OCI-LY7 (cell line): ENCODE measurements at regions not wholly inside any gene's neighbourhood (a gene's known extent, or its start where the extent isn't known, plus 50 kb on each side); places are given as distances from the start of the nearest gene placed in this dataset.

Experiments
- BruUV-seq: library from RNA; stranded (reverse); fragments of 400-500 nt; replicated peaks from 2 replicates; lab custom pipeline; 2021; lab: Mats Ljungman, UMichigan
- CTCF ChIA-PET: fragments of 300-600 bp; sonication (Branson Sonifier 250); formaldehyde crosslinking; loops from one replicate; lab custom pipeline; 2022; ENCODE audit warnings: antibody characterized with exemption; ENCODE audit not compliant: unreplicated experiment; lab: Charles Lee
- POLR2A ChIA-PET: fragments of 300-600 bp; sonication (Branson Sonifier 250); formaldehyde crosslinking; loops from one replicate; lab custom pipeline; 2022; ENCODE audit warnings: antibody characterized with exemption; lab: Charles Lee
- DNase-seq: peaks from one replicate; pipeline ENCODE4 v3.0.0-alpha.2; 2015; ENCODE audit warnings: low spot score
- H2AFZ ChIP-seq: fragments of 200-600 bp; sonication (generic), shearing (Covaris generic); 2 replicates; pipeline ENCODE4 v1.6.1; 2014; ENCODE audit warnings: mild to moderate bottlenecking, antibody characterized with exemption, low read length, moderate library complexity
- H3K27ac ChIP-seq: fragments of 200-600 bp; sonication (generic); 2 replicates; pipeline ENCODE4 v1.5.1; 2014; ENCODE audit warnings: mixed run types, low read depth, mild to moderate bottlenecking, moderate library complexity, low read length, inconsistent platforms; ENCODE audit not compliant: poor library complexity, severe bottlenecking
- H3K36me3 ChIP-seq: fragments of 200-600 bp; sonication (generic); 2 replicates; pipeline ENCODE4 v1.6.1; 2014; ENCODE audit warnings: mild to moderate bottlenecking, antibody characterized with exemption, low read length, moderate library complexity, mixed read lengths; ENCODE audit not compliant: insufficient read depth
- H3K4me1 ChIP-seq: fragments of 200-600 bp; sonication (generic); 2 replicates; pipeline ENCODE4 v1.5.1; 2014; ENCODE audit warnings: mild to moderate bottlenecking, low read length; ENCODE audit not compliant: insufficient read depth, poor library complexity, severe bottlenecking
- H3K4me2 ChIP-seq: fragments of 200-600 bp; sonication (generic); 2 replicates; pipeline ENCODE4 v1.6.1; 2014; ENCODE audit warnings: mild to moderate bottlenecking, low read length
- H3K4me3 ChIP-seq: fragments of 200-600 bp; sonication (generic); 2 replicates; pipeline ENCODE4 v1.5.1; 2014; ENCODE audit warnings: mild to moderate bottlenecking, low read depth, low read length; ENCODE audit not compliant: poor library complexity, severe bottlenecking
- H3K79me2 ChIP-seq: fragments of 200-600 bp; sonication (generic); 2 replicates; pipeline ENCODE4 v1.6.1; 2016; ENCODE audit warnings: low read depth, mild to moderate bottlenecking, low read length, moderate library complexity, mixed read lengths; ENCODE audit not compliant: insufficient read depth
- H3K9me2 ChIP-seq: fragments of 200-600 bp; sonication (generic); 2 replicates; pipeline ENCODE4 v1.6.1; 2016; ENCODE audit warnings: mild to moderate bottlenecking, low read length, mixed read lengths; ENCODE audit not compliant: insufficient read depth
- H3K9me3 ChIP-seq: fragments of 200-600 bp; sonication (generic); 2 replicates; pipeline ENCODE4 v1.6.1; 2014; ENCODE audit warnings: mild to moderate bottlenecking, mixed run types, low read length, mixed read lengths
- H4K20me1 ChIP-seq: fragments of 200-600 bp; sonication (generic); 2 replicates; pipeline ENCODE4 v1.6.1; 2014; ENCODE audit warnings: mild to moderate bottlenecking, antibody characterized with exemption, low read length, moderate library complexity, mixed read lengths; ENCODE audit not compliant: insufficient read depth
- CTCF ChIP-seq: fragments of 200-600 bp; sonication (generic); conservative IDR thresholded peaks from 2 replicates; pipeline ENCODE4 v1.5.1; 2014; ENCODE audit warnings: mild to moderate bottlenecking, antibody characterized with exemption, low read length, moderate library complexity, mixed read lengths
- EZH2phosphoT487 ChIP-seq: fragments of 200-600 bp; sonication (generic); IDR thresholded peaks from 2 replicates; pipeline ENCODE4 v1.6.1; 2018; ENCODE audit warnings: low read depth, borderline replicate concordance, mild to moderate bottlenecking, mixed run types, antibody characterized with exemption, low read length, moderate library complexity, mixed read lengths
- intact Hi-C: fragments of 100-400 bp; cut with micrococcal nuclease; formaldehyde crosslinking; loops from one replicate; pipeline ENCODE4 v1.10.0; 2022; ENCODE audit not compliant: unreplicated experiment

DNA sequence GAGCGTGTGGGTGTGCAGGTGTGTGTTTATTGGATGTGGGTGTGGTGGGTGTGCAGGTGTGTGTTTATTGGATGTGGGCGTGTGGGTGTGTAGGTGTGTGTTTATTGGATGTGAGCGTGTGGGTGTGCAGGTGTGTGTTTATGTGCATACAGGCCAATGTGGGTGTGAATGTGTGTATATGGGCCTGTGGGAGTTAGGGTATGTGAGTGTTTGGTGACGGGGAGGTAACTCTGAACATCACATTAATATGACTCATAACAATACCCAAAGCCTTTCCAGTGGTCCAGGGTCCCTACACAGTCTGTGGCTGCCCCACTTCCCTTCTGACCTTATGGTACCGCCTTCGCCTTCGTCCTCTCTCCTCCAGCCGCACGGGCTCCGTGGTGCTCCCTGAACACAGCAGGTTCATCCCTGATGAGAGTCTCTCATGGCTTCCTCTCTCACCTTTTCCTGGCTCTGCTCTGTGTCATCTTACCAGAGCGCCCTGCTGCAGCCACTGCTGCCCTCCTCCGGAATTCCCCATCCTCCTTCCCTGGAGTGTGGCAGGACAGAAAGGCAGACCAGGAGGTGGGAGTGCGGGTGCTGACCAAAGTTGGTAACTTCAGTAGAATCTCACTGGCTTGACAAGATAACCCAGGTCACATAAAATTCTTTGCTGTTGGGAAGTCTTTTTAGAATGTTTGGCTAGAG lies 80.0 kb downstream of the SLC2A10 start:
- no peaks in the 10 kb centered on the region for H3K9me2 ChIP-seq
- no peaks in the 10 kb centered on the region for H3K4me1 ChIP-seq
- H3K9me3 ChIP-seq = no peaks in the 10 kb centered on the region
- H4K20me1 ChIP-seq = no peaks in the 10 kb centered on the region
- TF ChIP-seq CTCF = no peak
- TF ChIP-seq EZH2phosphoT487 = no peak
- H2AFZ ChIP-seq = no peak overlapping the region
- BruUV-seq = no TSS peak
- no peak overlapping the region for H3K4me2 ChIP-seq
- no peak for DNase-seq
- no peak overlapping the region for H3K4me3 ChIP-seq
- H3K27ac ChIP-seq = no peak overlapping the region
- intact Hi-C loops = no loop called here
- POLR2A ChIA-PET = no interaction called here
- H3K79me2 ChIP-seq = no peaks in the 10 kb centered on the region
- H3K36me3 ChIP-seq = no peaks in the 10 kb centered on the region
- CTCF ChIA-PET = no interaction called here

GRCh38 chr20:46791722-46792416 lies 82.4 kb downstream of the SLC2A10 start:
- H3K27ac ChIP-seq = no peak overlapping the region
- no peak overlapping the region for H3K4me3 ChIP-seq
- no peak overlapping the region for H2AFZ ChIP-seq
- H3K4me2 ChIP-seq = no peak overlapping the region
- no TSS peak for BruUV-seq
- no peak for DNase-seq
- H3K4me1 ChIP-seq = no peaks in the 10 kb centered on the region
- intact Hi-C loops = no loop called here
- no peaks in the 10 kb centered on the region for H4K20me1 ChIP-seq
- POLR2A ChIA-PET = no interaction called here
- no peak for TF ChIP-seq EZH2phosphoT487
- no peak for TF ChIP-seq CTCF
- CTCF ChIA-PET = no interaction called here
- H3K9me2 ChIP-seq = no peaks in the 10 kb centered on the region
- H3K9me3 ChIP-seq = no peaks in the 10 kb centered on the region
- H3K36me3 ChIP-seq = no peaks in the 10 kb centered on the region
- no peaks in the 10 kb centered on the region for H3K79me2 ChIP-seq

- ChIA-PET POLR2A (no interaction called here), CTCF (no interaction called here)
- Histone ChIP-seq H3K4me2 (no peak overlapping the region), H4K20me1 (no peaks in the 10 kb centered on the region), H3K79me2 (no peaks in the 10 kb centered on the region), H2AFZ (no peak overlapping the region), H3K4me1 (no peaks in the 10 kb centered on the region), H3K9me3 (no peaks in the 10 kb centered on the region), H3K4me3 (no peak overlapping the region), H3K9me2 (no peaks in the 10 kb centered on the region), H3K27ac (no peak overlapping the region), H3K36me3 (no peaks in the 10 kb centered on the region)
- BruUV-seq = no TSS peak
- TF ChIP-seq EZH2phosphoT487 (no peak), CTCF (no peak)
- DNase-seq = no peak
- intact Hi-C loops = no loop called here
Measured at GRCh38 chr20:46797206-46797605, 87.8 kb downstream of the SLC2A10 start.
